ENCODE measurements at regions not wholly inside any gene's neighbourhood (a gene's known extent, or its start where the extent isn't known, plus 50 kb on each side); places are given as distances from the start of the nearest gene placed in this dataset.

- Histone ChIP-seq H3K4me3 (ENCODE audit: low read length in 3 of 3) (no peak overlapping the region), H3K9me3 (ENCODE audit: control insufficient read depth in 3 of 3, low read length in 3 of 3) (no peaks in the 10 kb centered on the region), H3K9ac (ENCODE audit: low read depth in 1 of 3, low read length in 3 of 3) (no peak overlapping the region), H3K36me3 (ENCODE audit: control insufficient read depth in 3 of 3, insufficient read depth in 3 of 3, low read length in 3 of 3) (no peaks in the 10 kb centered on the region), H3K27me3 (ENCODE audit: control insufficient read depth in 3 of 3, insufficient read depth in 3 of 3, low read length in 3 of 3) (no peaks in the 10 kb centered on the region), H3K4me1 (ENCODE audit: control insufficient read depth in 3 of 3, insufficient read depth in 3 of 3, low read length in 3 of 3) (no peaks in the 10 kb centered on the region), H3K27ac (ENCODE audit: low read depth, low read length) (no peak overlapping the region)
Observed at GRCh38 chr1:86207323-86207722, 50.8 kb upstream of the COL24A1 start.
